Mononuclear cell (primary cell): ENCODE measurements at regions not wholly inside any gene's neighbourhood (a gene's known extent, or its start where the extent isn't known, plus 50 kb on each side); places are given as distances from the start of the nearest gene placed in this dataset.
"Not testable (repeated sequence)": the region's sequence is repeated elsewhere in the genome, so short reads cannot be mapped to it uniquely, and the experiment has no call there.

Source experiments
- H3K27me3 ChIP-seq: 2 replicates; pipeline ENCODE4 v1.6.0; 2011; ENCODE audit warnings: low read length, control low read depth; ENCODE audit not compliant: insufficient read depth
- H3K4me1 ChIP-seq: 2 replicates; pipeline ENCODE4 v1.5.1; 2011; ENCODE audit warnings: mild to moderate bottlenecking, low read length, control low read depth; ENCODE audit not compliant: insufficient read depth
- H3K4me3 ChIP-seq: 2 replicates; pipeline ENCODE4 v1.5.1; 2011; ENCODE audit warnings: mild to moderate bottlenecking, low read length, moderate library complexity
- H3K9me3 ChIP-seq: 2 replicates; pipeline ENCODE4 v1.5.1; 2011; ENCODE audit warnings: low read depth, mild to moderate bottlenecking, control low read depth, low read length

DNA sequence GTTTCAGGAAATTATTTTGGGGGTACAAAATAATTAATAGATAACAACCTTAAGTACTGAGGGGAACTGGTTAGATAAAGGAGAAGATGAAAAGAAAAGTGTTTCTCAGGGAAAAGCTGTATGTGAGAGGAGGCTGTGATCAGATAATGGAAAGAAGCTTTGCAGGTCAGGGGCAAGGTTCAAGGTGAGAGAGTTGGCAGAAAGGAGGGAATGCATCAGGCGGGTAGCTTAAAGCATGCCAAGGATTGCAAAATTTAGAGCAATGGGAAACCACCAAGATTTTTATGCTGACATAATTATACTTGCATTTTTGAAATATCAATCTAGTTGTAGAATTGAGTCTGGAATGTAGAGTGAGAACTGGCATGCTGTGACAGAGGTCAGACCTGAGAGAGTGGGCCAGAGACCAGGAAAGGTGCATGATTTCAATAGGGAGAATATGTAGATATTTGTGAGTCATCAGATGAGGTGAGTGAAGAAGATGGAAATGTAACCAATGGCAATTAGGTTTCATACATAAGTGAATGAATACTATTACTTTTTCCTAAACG, 508.7 kb downstream of the TRIML1 start:
- Histone ChIP-seq H3K27me3 (no peaks in the 10 kb centered on the region), H3K4me1 (no peaks in the 10 kb centered on the region), H3K4me3 (no peak overlapping the region), H3K9me3 (no peaks in the 10 kb centered on the region)

DNA sequence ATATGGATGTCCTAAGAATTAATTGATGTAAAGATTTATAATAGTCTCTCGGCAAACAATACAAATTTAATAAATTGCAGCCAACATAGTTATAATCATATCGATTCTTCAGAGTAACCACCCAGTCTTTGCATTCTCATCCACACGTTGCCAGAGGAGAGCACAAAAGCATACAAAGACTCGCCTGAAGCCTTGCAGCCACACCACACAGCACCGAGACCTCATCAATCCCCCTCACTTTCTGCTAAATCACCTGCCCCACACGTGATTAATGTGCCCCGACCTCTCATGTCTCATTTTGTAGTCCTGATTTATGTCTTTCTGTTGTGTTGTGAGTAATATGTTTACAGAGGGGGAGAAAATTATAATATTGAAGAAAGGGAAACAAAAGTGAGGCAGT, 510.4 kb downstream of the TRIML1 start:
- Histone ChIP-seq H3K4me1 (no peaks in the 10 kb centered on the region), H3K9me3 (no peaks in the 10 kb centered on the region), H3K4me3 (no peak overlapping the region), H3K27me3 (no peaks in the 10 kb centered on the region)

DNA sequence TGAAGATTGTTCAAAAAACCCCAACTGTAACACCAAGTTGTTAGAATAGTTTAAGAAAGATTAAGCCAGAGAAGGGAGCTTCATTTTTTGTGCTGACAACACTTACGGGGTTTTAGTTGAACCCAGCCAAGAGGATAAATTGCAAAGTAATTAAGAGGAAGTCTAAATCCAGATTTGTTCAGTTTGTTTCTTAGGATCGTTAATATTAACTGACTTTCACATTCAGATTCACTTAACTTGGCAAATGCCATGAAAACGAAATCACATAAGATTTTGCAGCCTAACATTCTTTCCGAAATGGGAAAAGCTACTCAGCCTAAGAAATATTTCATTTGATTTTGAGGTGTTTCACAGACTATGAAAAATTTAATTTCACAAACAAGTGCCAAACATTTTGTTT, 511.3 kb downstream of the TRIML1 start:
- Histone ChIP-seq H3K9me3 (no peaks in the 10 kb centered on the region), H3K27me3 (no peaks in the 10 kb centered on the region), H3K4me3 (no peak overlapping the region), H3K4me1 (no peaks in the 10 kb centered on the region)

DNA sequence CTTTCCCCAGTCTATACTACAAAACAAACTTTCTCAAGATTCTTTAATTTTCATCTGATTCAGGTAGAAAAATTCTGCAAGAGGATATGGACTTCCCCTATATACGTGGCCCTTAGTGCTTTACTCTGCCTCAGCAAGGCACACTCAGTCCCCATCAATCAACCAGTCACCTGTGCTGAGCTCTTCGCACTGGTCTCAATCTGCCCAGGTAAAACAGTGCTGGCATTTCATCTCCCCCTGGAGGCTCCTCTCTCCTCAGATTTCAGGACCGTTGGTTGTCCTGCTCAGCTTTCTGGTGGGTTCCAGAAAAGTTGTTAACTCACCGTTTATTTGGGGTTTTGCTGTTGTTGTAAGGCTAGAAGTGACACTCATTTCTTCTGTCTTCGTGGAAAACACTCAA, 518.1 kb downstream of the TRIML1 start:
- H3K4me3 ChIP-seq = no peak overlapping the region
- H3K9me3 ChIP-seq = no peaks in the 10 kb centered on the region
- no peaks in the 10 kb centered on the region for H3K27me3 ChIP-seq
- H3K4me1 ChIP-seq = no peaks in the 10 kb centered on the region

DNA sequence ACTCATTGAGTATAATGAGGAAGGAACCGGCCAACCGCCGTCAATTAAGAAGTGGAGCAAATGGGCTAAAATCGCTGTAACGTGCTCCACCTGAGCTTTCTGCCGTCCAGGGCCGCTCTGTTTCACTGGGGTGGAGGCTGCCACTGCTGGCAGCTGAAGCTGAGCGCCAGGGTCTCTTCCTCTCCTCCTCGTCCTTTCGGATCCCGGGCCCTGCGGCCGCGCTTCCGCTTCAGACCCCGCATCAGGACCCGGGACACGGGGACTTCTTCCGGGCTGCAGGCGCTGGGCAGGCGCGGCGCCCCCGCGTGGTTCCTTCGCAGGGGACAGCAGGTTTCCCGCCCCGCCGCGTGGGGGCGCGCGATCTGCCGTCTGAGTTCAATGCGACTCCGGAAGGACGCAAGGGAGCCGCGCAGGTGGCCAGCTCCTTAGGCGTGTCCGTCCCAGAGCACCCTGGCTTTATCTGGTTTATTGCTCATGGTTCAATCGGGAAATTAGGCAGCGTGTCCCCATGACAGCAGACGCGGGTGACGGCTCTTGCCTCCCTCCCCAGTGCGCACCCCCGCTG, 519.8 kb downstream of the TRIML1 start:
- Histone ChIP-seq H3K4me3 (no peak overlapping the region), H3K27me3 (no peaks in the 10 kb centered on the region), H3K4me1 (no peaks in the 10 kb centered on the region), H3K9me3 (no peaks in the 10 kb centered on the region)

DNA sequence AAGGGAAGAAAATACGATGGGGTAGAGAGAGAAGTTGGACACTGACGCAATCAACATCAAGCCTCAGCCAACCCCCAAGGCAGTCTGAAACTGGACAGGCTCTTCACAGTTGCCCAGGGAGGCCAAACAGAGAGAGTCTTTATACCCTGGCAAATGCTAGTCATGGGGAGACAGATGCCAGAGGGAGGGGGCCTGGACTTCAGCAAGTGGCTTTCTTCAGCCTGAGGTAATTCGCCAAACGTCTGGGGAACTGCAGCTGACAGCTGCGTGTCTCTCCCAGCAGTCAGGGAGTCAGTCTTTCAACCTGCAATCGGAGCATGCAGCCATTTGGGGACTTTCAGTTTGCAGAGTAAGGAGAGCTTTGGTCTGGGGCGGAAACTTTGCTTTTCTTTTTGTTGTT, 521.6 kb downstream of the TRIML1 start:
- no peaks in the 10 kb centered on the region for H3K9me3 ChIP-seq

DNA sequence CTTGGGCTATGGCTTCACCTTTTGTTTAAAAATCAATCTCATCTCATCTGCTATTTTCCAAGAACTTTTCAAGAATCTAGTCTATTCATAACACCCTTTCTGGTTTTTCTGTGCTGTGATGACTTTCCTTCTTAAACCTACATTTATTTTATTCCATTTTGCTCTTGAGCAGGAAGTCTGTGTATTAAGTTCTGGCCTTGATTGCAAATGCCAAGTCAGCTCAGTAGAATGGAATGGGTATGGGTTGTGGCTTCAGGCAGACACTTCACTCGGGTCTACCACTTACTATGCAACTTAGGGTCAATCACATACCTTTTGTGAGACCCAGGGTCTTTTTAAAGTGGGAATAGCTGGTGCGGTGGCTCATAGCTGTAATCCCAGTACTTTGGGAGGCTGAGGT, 522.3 kb downstream of the TRIML1 start:
- Histone ChIP-seq H3K27me3 (no peaks in the 10 kb centered on the region), H3K9me3 (no peaks in the 10 kb centered on the region), H3K4me1 (no peaks in the 10 kb centered on the region), H3K4me3 (no peak overlapping the region)

More for the DNA sequence above, 521.6 kb downstream of the TRIML1 start:
- Histone ChIP-seq H3K4me1 (no peaks in the 10 kb centered on the region), H3K4me3 (no peak overlapping the region), H3K27me3 (no peaks in the 10 kb centered on the region)

DNA sequence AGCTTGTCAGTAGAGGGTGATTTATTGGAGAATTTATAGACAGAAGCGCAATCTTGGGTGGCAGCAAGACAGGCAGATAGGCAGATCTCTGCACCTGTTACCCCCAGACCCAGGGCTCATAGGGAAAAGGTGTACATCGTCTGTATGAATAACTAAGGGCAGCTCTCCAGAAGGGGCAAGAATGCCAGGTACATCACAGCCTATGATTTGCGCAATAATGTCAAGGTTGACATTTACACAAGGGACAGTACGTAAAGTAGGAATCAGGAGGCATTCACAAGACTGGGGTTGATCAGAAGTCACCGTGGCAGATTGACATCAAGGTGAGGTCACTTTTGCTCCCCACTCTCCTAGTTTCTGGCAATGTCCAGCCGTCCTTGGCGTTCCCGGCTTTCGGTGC, 524.1 kb downstream of the TRIML1 start:
- H3K4me1 ChIP-seq = no peaks in the 10 kb centered on the region
- no peaks in the 10 kb centered on the region for H3K27me3 ChIP-seq
- H3K9me3 ChIP-seq = no peaks in the 10 kb centered on the region
- no peak overlapping the region for H3K4me3 ChIP-seq

DNA sequence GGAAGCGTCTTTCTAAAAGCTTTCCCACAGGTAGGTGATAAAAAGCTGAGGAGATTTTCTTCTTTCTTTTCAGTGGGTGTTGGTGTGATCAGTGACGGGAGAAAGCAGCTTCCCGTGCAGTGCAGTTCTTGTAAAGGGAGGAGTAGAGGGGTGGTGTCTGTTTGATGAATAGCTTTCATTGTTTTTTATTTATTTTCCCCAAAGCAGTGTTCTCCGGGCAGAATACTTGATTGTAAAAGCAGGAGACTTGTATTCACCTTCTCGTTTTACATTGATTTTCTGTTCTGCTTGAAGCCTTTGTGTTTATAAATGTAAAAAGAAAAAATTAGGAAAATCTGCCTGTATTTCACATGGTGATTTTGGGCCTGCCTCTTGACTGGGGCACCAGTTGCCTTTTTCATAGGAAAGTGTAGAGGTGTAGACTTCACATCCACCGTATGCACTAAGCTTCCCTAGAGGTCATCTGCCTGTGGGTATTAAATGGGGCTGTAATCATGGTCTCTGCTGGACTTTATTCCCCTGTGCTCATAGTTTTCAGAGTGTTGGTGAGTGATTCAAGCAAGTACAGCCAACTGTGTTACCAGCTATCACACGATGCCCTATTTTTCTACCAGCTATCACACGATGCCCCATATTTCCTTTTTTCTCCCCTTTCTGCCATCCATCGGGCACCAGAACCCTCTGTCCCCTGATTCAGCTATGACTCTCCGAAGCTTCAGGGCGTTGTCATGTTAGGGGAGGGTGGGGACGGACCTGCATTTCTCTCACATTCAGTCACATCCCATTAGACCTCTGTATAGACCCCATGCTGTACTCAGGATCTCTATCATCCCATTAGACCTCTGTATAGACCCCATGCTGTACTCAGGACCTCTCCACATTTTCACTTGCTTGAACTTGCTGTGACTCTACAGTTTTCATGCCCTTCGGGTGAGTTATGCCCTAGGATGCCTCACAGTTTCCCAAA, 526.5 kb downstream of the TRIML1 start:
- Histone ChIP-seq H3K9me3 (no peaks in the 10 kb centered on the region), H3K4me1 (no peaks in the 10 kb centered on the region), H3K4me3 (no peak overlapping the region)

DNA sequence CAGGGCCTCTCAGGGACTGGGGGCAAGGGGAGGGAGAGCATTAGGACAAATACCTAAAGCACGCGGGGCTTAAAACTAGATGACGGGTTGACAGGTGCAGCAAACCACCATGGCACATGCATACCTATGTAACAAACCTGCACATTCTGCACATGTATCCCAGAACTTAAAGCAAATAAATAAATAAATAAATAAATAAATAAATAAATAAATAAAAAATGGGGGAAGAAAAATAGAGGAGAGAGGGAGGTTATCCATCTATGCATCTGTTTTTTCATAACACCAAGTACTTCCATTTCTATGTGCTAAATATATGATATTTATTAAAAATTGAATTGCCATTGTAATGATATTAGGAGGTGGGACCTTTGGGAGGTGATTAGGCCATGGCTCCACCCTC, 539.5 kb downstream of the TRIML1 start:
- not testable (repeated sequence) for H3K9me3 ChIP-seq, H3K4me3 ChIP-seq, H3K4me1 ChIP-seq, H3K27me3 ChIP-seq

More for the DNA sequence above, 526.5 kb downstream of the TRIML1 start:
- no peaks in the 10 kb centered on the region for H3K27me3 ChIP-seq

DNA sequence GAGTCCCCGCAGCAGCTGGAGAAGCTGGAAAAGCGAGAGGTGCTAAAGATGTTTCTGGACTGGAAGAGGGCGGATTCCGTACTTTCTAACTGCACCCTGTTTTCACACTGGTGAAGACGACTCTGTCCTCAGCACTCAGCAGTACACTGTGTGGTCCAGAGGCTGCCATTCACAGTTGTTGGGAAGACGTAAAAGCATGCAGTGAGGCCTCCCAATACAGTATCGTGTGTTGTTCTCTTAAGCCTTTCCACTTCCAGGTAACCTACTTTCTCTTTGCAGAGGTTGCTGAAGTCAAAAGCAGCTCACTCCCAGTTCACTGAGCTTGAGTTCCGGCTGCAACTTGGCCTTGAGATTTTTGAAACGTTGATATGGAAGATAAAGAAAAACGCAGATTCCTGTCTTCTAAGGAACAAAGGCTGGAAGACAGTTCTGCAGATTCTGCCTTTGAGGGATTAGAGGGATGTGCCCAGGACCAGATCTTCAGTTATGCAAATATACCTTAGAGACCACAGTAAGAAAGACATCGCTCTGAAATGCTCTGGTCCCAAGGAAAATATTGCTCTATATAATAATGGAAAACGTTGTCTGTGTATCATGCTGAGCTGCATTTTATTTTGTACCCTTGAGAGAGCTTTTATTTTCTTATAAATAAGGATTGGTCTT, 540.9 kb downstream of the TRIML1 start:
- Histone ChIP-seq H3K27me3 (no peaks in the 10 kb centered on the region), H3K4me3 (no peak overlapping the region), H3K9me3 (no peaks in the 10 kb centered on the region), H3K4me1 (no peaks in the 10 kb centered on the region)

DNA sequence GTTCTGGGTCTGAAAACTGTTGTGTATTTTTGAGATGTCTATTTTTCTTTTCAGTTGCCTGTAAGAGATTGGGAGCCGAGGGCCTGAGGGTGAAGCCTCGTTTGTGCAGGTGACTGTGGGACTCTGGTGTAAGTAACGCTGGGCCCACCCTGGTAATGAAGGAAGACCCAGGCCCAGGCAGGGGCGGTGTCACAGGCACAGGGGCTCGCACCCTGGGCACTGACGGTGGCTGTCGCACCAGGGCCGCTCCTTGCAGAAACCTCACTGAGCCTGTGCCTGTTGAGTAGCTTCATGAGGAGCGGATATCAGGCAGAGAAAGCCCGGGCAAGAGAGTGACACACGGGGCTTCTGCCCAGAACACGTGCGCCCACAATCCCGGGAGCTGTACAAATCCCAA, 541.4 kb downstream of the TRIML1 start:
- Histone ChIP-seq H3K4me3 (no peak overlapping the region), H3K4me1 (no peaks in the 10 kb centered on the region), H3K9me3 (no peaks in the 10 kb centered on the region)

DNA sequence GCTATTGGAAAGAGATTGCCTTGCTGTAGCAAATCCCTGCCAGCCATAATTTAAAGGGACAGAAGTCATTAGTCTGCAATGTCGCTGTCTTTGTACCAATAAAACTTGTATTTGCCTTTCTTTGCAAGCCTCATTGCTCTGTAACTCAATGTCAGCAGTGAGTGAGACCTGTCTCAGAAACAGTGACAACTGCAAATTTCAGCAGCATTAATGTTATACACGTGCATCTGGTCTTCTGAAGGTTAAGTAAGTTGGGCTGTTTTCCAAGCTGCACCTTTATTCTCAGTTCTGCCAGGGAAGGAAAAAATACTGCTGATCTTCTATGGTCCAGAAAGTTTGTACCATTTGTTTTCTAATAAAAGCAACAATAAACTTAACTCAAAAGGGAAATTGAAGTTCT, 543.1 kb downstream of the TRIML1 start:
- no peaks in the 10 kb centered on the region for H3K27me3 ChIP-seq
- H3K4me1 ChIP-seq = no peaks in the 10 kb centered on the region
- no peaks in the 10 kb centered on the region for H3K9me3 ChIP-seq
- H3K4me3 ChIP-seq = no peak overlapping the region

More for the DNA sequence above, 541.4 kb downstream of the TRIML1 start:
- no peaks in the 10 kb centered on the region for H3K27me3 ChIP-seq

DNA sequence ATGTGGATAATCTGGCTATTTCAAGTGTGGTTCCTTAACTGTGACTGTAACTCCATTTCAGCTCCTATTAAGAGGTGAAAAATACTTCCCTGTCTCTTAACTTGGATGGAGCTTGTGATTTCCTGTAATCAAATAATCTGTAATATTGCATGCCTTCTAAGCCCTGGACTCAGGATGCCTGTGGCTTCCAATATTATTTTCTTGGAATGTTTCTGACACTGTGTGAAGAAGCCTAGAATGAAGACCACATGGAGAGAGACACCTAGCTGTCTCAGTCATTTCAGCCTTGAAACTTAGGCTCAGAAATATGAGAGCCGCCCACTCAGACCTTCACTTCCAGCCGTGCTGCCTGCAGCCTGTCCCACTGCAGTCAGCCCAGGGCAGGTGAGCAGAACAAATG, 544.3 kb downstream of the TRIML1 start:
- H3K4me1 ChIP-seq = no peaks in the 10 kb centered on the region
- no peaks in the 10 kb centered on the region for H3K27me3 ChIP-seq

DNA sequence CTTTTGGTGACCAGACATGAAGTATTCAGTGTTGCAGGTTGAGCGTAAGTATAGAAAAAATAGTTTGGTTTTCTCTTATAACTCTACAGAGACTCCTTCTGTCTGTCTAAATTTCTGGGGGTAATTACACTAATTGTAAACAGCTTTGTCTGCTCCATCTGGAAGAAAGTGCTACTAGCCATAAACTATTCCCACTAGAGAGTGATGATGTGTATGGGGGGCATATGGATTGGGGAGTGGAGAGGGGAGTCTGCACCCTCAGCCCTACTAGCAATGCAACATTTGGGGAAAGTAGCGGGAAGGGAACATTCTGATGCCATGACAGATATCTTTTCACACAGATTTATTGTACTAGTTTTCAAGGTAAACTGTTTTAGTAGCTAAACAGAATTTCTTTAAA, 549.7 kb downstream of the TRIML1 start:
- H3K4me3 ChIP-seq = no peak overlapping the region

More for the DNA sequence above, 544.3 kb downstream of the TRIML1 start:
- no peaks in the 10 kb centered on the region for H3K9me3 ChIP-seq
- H3K4me3 ChIP-seq = no peak overlapping the region

More for the DNA sequence above, 549.7 kb downstream of the TRIML1 start:
- H3K9me3 ChIP-seq = no peaks in the 10 kb centered on the region
- H3K4me1 ChIP-seq = no peaks in the 10 kb centered on the region
- no peaks in the 10 kb centered on the region for H3K27me3 ChIP-seq
